Neural crest cell (in vitro differentiated cells): ENCODE measurements at regions not wholly inside any gene's neighbourhood (a gene's known extent, or its start where the extent isn't known, plus 50 kb on each side); places are given as distances from the start of the nearest gene placed in this dataset.

Experiments used
- DNase-seq: peaks from one replicate; pipeline ENCODE4 v3.0.0; 2021; ENCODE audit warnings: low read depth, mixed read lengths, low spot score
- H3K27ac Mint-ChIP-seq: one replicate; pipeline ENCODE4 v1.8.0; 2021; ENCODE audit warnings: mild to moderate bottlenecking, mixed read lengths; ENCODE audit not compliant: unreplicated experiment
- H3K27me3 Mint-ChIP-seq: 2 replicates; pipeline ENCODE4 v1.8.0; 2021; ENCODE audit warnings: low read depth, mild to moderate bottlenecking, mixed read lengths
- H3K36me3 Mint-ChIP-seq: 2 replicates; pipeline ENCODE4 v1.8.0; 2021; ENCODE audit warnings: low read depth, mild to moderate bottlenecking, mixed read lengths
- H3K4me1 Mint-ChIP-seq: 2 replicates; pipeline ENCODE4 v1.8.0; 2021; ENCODE audit warnings: mixed read lengths
- H3K4me3 Mint-ChIP-seq: one replicate; pipeline ENCODE4 v1.8.0; 2021; ENCODE audit warnings: mild to moderate bottlenecking, mixed read lengths
- H3K9me3 Mint-ChIP-seq: 2 replicates; pipeline ENCODE4 v1.8.0; 2021; ENCODE audit warnings: mixed read lengths
- TF ChIP-seq, protein P1 (sequence below): fragments of 200-600 bp; sonication (generic); conservative IDR thresholded peaks from 2 replicates; pipeline ENCODE4 v1.5.0; 2021; ENCODE audit warnings: antibody characterized with exemption, mild to moderate bottlenecking

- no peaks in the 10 kb centered on the region for H3K36me3 Mint-ChIP-seq
- no peak for DNase-seq
- H3K4me3 Mint-ChIP-seq: no peak overlapping the region
- H3K9me3 Mint-ChIP-seq: no peaks in the 10 kb centered on the region
- TF ChIP-seq, protein P1, sequence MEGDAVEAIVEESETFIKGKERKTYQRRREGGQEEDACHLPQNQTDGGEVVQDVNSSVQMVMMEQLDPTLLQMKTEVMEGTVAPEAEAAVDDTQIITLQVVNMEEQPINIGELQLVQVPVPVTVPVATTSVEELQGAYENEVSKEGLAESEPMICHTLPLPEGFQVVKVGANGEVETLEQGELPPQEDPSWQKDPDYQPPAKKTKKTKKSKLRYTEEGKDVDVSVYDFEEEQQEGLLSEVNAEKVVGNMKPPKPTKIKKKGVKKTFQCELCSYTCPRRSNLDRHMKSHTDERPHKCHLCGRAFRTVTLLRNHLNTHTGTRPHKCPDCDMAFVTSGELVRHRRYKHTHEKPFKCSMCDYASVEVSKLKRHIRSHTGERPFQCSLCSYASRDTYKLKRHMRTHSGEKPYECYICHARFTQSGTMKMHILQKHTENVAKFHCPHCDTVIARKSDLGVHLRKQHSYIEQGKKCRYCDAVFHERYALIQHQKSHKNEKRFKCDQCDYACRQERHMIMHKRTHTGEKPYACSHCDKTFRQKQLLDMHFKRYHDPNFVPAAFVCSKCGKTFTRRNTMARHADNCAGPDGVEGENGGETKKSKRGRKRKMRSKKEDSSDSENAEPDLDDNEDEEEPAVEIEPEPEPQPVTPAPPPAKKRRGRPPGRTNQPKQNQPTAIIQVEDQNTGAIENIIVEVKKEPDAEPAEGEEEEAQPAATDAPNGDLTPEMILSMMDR: no peak
- H3K27ac Mint-ChIP-seq: no peak overlapping the region
- H3K27me3 Mint-ChIP-seq: no peaks in the 10 kb centered on the region
- H3K4me1 Mint-ChIP-seq: peaks cover 30% of the 10 kb centered on the region
Observed at GRCh38 chr12:116368196-116369194, 91.0 kb upstream of the MED13L start.

DNA sequence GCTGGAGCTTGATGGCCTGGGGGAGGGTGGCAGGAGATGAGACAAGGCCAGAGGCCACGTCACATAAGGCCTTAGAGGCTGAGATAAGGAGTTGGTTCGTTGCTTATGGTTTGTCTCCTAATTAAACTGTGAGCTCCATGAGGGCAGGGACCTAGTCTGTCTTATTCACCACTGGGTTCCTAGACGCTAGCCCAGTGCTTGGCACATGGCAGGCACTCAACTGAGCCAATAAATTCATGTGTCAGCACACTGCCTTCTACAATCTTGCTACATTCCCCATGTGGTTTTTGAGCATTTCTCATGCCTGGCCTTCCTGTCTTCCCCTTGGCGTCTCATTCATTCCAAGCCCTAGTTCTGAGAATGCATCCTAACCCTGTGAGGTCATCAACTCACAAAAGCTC lies 92.5 kb upstream of the MED13L start:
- Mint-ChIP-seq H3K4me1 (peaks cover 32% of the 10 kb centered on the region), H3K4me3 (no peak overlapping the region), H3K27ac (no peak overlapping the region), H3K27me3 (no peaks in the 10 kb centered on the region), H3K9me3 (peaks cover 2% of the 10 kb centered on the region), H3K36me3 (no peaks in the 10 kb centered on the region)
- DNase-seq: no peak
- TF ChIP-seq, protein P1: no peak

GRCh38 chr12:116370886-116371580 lies 93.5 kb upstream of the MED13L start:
- TF ChIP-seq, protein P1: no peak
- no peak overlapping the region for H3K27ac Mint-ChIP-seq
- peaks cover 35% of the 10 kb centered on the region for H3K4me1 Mint-ChIP-seq
- no peaks in the 10 kb centered on the region for H3K36me3 Mint-ChIP-seq
- no peak overlapping the region for H3K4me3 Mint-ChIP-seq
- H3K27me3 Mint-ChIP-seq: no peaks in the 10 kb centered on the region
- DNase-seq: no peak
- H3K9me3 Mint-ChIP-seq: peaks cover 6% of the 10 kb centered on the region

- Mint-ChIP-seq H3K27me3 (no peaks in the 10 kb centered on the region), H3K9me3 (peaks cover 6% of the 10 kb centered on the region), H3K4me1 (peaks cover 32% of the 10 kb centered on the region), H3K4me3 (no peak overlapping the region), H3K27ac (no peak overlapping the region), H3K36me3 (no peaks in the 10 kb centered on the region)
- no peak for DNase-seq
- TF ChIP-seq, protein P1: no peak
Observed at GRCh38 chr12:116372815-116373214, 95.3 kb upstream of the MED13L start.

DNA sequence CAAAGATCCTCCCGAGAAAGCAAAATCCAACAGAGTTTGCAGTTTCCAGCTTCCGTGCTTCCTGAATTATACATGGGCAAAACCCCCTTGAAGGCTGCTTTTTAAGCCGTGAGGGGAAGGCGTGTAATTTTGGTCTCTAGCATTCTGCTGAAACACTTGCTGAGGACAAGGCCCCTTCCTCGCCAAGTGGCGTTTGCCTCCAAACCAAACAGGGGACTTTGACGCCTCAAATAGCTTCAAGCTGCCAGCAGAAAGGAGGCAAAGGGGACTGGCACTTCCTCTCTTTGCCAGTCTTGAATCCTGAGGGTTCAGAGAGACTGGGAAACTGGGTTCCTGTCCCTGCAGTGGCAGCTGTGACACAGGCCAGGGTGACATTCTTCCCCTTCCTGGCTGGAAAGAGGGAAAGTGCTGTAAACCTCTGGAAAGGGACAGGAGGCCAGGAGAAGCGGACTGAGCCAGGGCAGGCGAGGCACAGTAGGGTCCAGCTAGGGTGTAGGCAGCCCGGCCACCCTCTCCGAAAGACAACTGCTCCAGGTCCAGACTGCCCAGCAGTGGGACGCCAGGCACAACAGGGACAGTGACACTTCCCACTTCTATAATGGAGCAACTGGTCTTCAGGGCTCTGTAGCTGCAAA lies 96.2 kb upstream of the MED13L start:
- Mint-ChIP-seq H3K4me3 (no peak overlapping the region), H3K36me3 (no peaks in the 10 kb centered on the region), H3K27ac (no peak overlapping the region), H3K9me3 (peaks cover 6% of the 10 kb centered on the region), H3K4me1 (peaks cover 27% of the 10 kb centered on the region), H3K27me3 (no peaks in the 10 kb centered on the region)
- no peak for DNase-seq
- TF ChIP-seq, protein P1: no peak
